Esophagus squamous epithelium (tissue), 4 donors: ENCODE measurements at regions not wholly inside any gene's neighbourhood (a gene's known extent, or its start where the extent isn't known, plus 50 kb on each side); places are given as distances from the start of the nearest gene placed in this dataset.

ENCODE experiments used
- CTCF ChIP-seq, 6 experiments: fragments of 450-650 bp in 4 of 6; fragments of 200-600 bp in 2 of 6; sonication (generic) in 2 of 6; IDR thresholded peaks; one replicate each; pipeline ENCODE4 v1.5.1; 2016 to 2019; ENCODE audit warnings: antibody characterized with exemption in 6 of 6, mild to moderate bottlenecking in 4 of 6, moderate library complexity in 4 of 6
- POLR2A ChIP-seq, 4 donors: fragments of 450-650 bp; IDR thresholded peaks; one replicate each; pipeline ENCODE4 v1.6.1; 2017; ENCODE audit warnings: antibody characterized with exemption in 4 of 4, mild to moderate bottlenecking in 4 of 4, moderate library complexity in 3 of 4

GRCh38 chr4:96974295-96974694 is 1134.4 kb downstream of the PDHA2 start:
- TF ChIP-seq CTCF (IDR thresholded peaks at IDR 0.05) = no peak
- TF ChIP-seq POLR2A (IDR thresholded peaks at IDR 0.05) = no peak
